ENCODE measurements at regions not wholly inside any gene's neighbourhood (a gene's known extent, or its start where the extent isn't known, plus 50 kb on each side); places are given as distances from the start of the nearest gene placed in this dataset.

DNA sequence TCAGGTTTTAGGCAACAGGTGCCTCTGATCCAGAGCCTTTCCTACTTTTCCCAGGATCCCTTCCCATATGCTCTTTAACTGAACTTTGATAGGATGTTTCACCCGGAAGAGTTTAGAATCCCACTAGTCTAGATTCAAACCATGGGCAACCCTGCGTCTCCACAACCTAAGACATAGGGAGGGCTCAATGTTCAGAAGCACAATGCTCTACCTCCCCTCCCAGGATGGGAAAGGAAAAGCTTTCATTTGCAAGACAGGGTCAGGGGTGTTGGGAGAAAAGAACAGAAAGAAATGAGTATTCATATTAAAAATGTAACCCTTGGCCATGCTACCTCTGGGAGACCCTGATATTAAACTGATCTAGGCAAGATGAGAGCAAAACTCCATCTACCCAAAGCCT is 230.4 kb downstream of the MREG start:
- TF ChIP-seq, protein P1, sequence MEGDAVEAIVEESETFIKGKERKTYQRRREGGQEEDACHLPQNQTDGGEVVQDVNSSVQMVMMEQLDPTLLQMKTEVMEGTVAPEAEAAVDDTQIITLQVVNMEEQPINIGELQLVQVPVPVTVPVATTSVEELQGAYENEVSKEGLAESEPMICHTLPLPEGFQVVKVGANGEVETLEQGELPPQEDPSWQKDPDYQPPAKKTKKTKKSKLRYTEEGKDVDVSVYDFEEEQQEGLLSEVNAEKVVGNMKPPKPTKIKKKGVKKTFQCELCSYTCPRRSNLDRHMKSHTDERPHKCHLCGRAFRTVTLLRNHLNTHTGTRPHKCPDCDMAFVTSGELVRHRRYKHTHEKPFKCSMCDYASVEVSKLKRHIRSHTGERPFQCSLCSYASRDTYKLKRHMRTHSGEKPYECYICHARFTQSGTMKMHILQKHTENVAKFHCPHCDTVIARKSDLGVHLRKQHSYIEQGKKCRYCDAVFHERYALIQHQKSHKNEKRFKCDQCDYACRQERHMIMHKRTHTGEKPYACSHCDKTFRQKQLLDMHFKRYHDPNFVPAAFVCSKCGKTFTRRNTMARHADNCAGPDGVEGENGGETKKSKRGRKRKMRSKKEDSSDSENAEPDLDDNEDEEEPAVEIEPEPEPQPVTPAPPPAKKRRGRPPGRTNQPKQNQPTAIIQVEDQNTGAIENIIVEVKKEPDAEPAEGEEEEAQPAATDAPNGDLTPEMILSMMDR (IDR thresholded peaks at IDR 0.05), result no peak
- TF ChIP-seq POLR2AphosphoS5 (IDR thresholded peaks at IDR 0.05; ENCODE audit: low read depth, low read length) (no peak), YY1 (IDR thresholded peaks at IDR 0.05; ENCODE audit: low read depth) (no peak), FOSL2 (IDR thresholded peaks at IDR 0.05; ENCODE audit: borderline replicate concordance, low read depth) (no peak), RAD21 (IDR thresholded peaks at IDR 0.05; ENCODE audit: low read length) (no peak), CHD2 (IDR thresholded peaks at IDR 0.05; ENCODE audit: low read length, partially characterized antibody) (no peak), RFX5 (IDR thresholded peaks at IDR 0.05; ENCODE audit: low read length) (no peak), EZH2phosphoT487 (IDR thresholded peaks at IDR 0.05; ENCODE audit: borderline replicate concordance, low read depth) (no peak), SIN3A (IDR thresholded peaks at IDR 0.05; ENCODE audit: borderline replicate concordance, low read depth, low read length) (no peak)
- TF ChIP-seq, protein P2, sequence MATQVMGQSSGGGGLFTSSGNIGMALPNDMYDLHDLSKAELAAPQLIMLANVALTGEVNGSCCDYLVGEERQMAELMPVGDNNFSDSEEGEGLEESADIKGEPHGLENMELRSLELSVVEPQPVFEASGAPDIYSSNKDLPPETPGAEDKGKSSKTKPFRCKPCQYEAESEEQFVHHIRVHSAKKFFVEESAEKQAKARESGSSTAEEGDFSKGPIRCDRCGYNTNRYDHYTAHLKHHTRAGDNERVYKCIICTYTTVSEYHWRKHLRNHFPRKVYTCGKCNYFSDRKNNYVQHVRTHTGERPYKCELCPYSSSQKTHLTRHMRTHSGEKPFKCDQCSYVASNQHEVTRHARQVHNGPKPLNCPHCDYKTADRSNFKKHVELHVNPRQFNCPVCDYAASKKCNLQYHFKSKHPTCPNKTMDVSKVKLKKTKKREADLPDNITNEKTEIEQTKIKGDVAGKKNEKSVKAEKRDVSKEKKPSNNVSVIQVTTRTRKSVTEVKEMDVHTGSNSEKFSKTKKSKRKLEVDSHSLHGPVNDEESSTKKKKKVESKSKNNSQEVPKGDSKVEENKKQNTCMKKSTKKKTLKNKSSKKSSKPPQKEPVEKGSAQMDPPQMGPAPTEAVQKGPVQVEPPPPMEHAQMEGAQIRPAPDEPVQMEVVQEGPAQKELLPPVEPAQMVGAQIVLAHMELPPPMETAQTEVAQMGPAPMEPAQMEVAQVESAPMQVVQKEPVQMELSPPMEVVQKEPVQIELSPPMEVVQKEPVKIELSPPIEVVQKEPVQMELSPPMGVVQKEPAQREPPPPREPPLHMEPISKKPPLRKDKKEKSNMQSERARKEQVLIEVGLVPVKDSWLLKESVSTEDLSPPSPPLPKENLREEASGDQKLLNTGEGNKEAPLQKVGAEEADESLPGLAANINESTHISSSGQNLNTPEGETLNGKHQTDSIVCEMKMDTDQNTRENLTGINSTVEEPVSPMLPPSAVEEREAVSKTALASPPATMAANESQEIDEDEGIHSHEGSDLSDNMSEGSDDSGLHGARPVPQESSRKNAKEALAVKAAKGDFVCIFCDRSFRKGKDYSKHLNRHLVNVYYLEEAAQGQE (IDR thresholded peaks at IDR 0.05; ENCODE audit: low read depth, low read length), result no peak
- TF ChIP-seq, protein P3, sequence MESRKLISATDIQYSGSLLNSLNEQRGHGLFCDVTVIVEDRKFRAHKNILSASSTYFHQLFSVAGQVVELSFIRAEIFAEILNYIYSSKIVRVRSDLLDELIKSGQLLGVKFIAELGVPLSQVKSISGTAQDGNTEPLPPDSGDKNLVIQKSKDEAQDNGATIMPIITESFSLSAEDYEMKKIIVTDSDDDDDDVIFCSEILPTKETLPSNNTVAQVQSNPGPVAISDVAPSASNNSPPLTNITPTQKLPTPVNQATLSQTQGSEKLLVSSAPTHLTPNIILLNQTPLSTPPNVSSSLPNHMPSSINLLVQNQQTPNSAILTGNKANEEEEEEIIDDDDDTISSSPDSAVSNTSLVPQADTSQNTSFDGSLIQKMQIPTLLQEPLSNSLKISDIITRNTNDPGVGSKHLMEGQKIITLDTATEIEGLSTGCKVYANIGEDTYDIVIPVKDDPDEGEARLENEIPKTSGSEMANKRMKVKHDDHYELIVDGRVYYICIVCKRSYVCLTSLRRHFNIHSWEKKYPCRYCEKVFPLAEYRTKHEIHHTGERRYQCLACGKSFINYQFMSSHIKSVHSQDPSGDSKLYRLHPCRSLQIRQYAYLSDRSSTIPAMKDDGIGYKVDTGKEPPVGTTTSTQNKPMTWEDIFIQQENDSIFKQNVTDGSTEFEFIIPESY (IDR thresholded peaks at IDR 0.05; ENCODE audit: borderline replicate concordance, low read depth), result no peak
- TF ChIP-seq, protein P4, sequence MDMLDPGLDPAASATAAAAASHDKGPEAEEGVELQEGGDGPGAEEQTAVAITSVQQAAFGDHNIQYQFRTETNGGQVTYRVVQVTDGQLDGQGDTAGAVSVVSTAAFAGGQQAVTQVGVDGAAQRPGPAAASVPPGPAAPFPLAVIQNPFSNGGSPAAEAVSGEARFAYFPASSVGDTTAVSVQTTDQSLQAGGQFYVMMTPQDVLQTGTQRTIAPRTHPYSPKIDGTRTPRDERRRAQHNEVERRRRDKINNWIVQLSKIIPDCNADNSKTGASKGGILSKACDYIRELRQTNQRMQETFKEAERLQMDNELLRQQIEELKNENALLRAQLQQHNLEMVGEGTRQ (IDR thresholded peaks at IDR 0.05; ENCODE audit: borderline replicate concordance, low read depth, low read length), result no peak

All from SK-N-SH (cell line).